Neuronal stem cell (in vitro differentiated cells): ENCODE measurements at regions not wholly inside any gene's neighbourhood (a gene's known extent, or its start where the extent isn't known, plus 50 kb on each side); places are given as distances from the start of the nearest gene placed in this dataset.

Experiments used
- DNase-seq: peaks from one replicate; pipeline ENCODE4 v3.0.0-alpha.2; 2013; ENCODE audit warnings: low spot score
- H2AFZ ChIP-seq: one replicate; pipeline ENCODE4 v1.6.1; 2013; ENCODE audit warnings: mild to moderate bottlenecking, low read length, inconsistent platforms
- H2AK5ac ChIP-seq: 2 replicates; pipeline ENCODE4 v1.6.1; 2013; ENCODE audit warnings: low read depth, mild to moderate bottlenecking, inconsistent platforms, low read length, moderate library complexity, mixed read lengths
- H2BK120ac ChIP-seq: 2 replicates; pipeline ENCODE4 v1.6.1; 2013; ENCODE audit warnings: low read depth, mild to moderate bottlenecking, inconsistent platforms, low read length, moderate library complexity, mixed read lengths
- H2BK12ac ChIP-seq: one replicate; pipeline ENCODE4 v1.6.1; 2013; ENCODE audit warnings: low read length, inconsistent platforms
- H2BK15ac ChIP-seq: 2 replicates; pipeline ENCODE4 v1.6.1; 2013; ENCODE audit warnings: mild to moderate bottlenecking, low read length, inconsistent platforms, mixed read lengths
- H2BK5ac ChIP-seq: one replicate; pipeline ENCODE4 v1.6.1; 2013; ENCODE audit warnings: inconsistent platforms, mild to moderate bottlenecking, low read length, moderate library complexity
- H3K14ac ChIP-seq: one replicate; pipeline ENCODE4 v1.6.1; 2013; ENCODE audit warnings: low read length, inconsistent platforms
- H3K18ac ChIP-seq: 2 replicates; pipeline ENCODE4 v1.6.1; 2013; ENCODE audit warnings: low read length, inconsistent platforms
- H3K23ac ChIP-seq: 2 replicates; pipeline ENCODE4 v1.6.1; 2013; ENCODE audit warnings: low read depth, mild to moderate bottlenecking, mixed read lengths, low read length, inconsistent platforms; ENCODE audit not compliant: poor library complexity
- H3K27ac ChIP-seq: replicated peaks from 3 replicates; pipeline ENCODE4 v1.5.1; 2013; ENCODE audit warnings: low read length, inconsistent platforms
- H3K27me3 ChIP-seq, 3 experiments: 2 replicates each; pipeline ENCODE4 v1.6.1; 2013; ENCODE audit warnings: low read length in 3 of 3, mild to moderate bottlenecking in 2 of 3, inconsistent platforms in 1 of 3, low read depth in 1 of 3, mixed read lengths in 1 of 3, moderate library complexity in 1 of 3; ENCODE audit not compliant: control insufficient read depth in 3 of 3, insufficient read depth in 3 of 3
- H3K36me3 ChIP-seq, 2 donors: replicated peaks in 1 of 2; 2 replicates each; pipeline ENCODE4 v1.6.1; 2013; ENCODE audit warnings: low read length in 2 of 2; ENCODE audit not compliant: control insufficient read depth in 2 of 2, insufficient read depth in 2 of 2
- H3K4ac ChIP-seq: 2 replicates; pipeline ENCODE4 v1.6.1; 2013; ENCODE audit warnings: inconsistent platforms, mild to moderate bottlenecking, low read length, moderate library complexity
- H3K4me1 ChIP-seq, 2 donors: 1 replicate in 1 of 2; 2 replicates in 1 of 2; pipeline ENCODE4 v1.6.1; 2013; ENCODE audit warnings: low read length in 2 of 2, low read depth in 1 of 2; ENCODE audit not compliant: control insufficient read depth in 2 of 2, insufficient read depth in 1 of 2
- H3K4me2 ChIP-seq: one replicate; pipeline ENCODE4 v1.6.1; 2013; ENCODE audit warnings: mild to moderate bottlenecking, low read length, inconsistent platforms; ENCODE audit not compliant: insufficient read depth, poor library complexity, severe bottlenecking
- H3K4me3 ChIP-seq, 2 donors: 2 replicates each; pipeline ENCODE4 v1.5.1; 2013; ENCODE audit warnings: low read length in 2 of 2, mild to moderate bottlenecking in 2 of 2, inconsistent platforms in 1 of 2, moderate library complexity in 1 of 2
- H3K79me1 ChIP-seq: one replicate; pipeline ENCODE4 v1.6.1; 2013; ENCODE audit warnings: low read depth, mild to moderate bottlenecking, inconsistent platforms, low read length, moderate library complexity
- H3K9ac ChIP-seq: one replicate; pipeline ENCODE4 v1.6.1; 2013; ENCODE audit warnings: mild to moderate bottlenecking, low read depth, low read length, inconsistent platforms; ENCODE audit not compliant: poor library complexity
- H3K9me3 ChIP-seq, 2 donors: replicated peaks in 1 of 2; 2 replicates each; pipeline versions ENCODE3 to v1.6.1; 2013; ENCODE audit warnings: low read length in 2 of 2, mild to moderate bottlenecking in 2 of 2, inconsistent platforms in 1 of 2, low read depth in 1 of 2, mixed read lengths in 1 of 2, moderate library complexity in 1 of 2; ENCODE audit not compliant: control insufficient read depth in 2 of 2, insufficient read depth in 1 of 2
- H4K8ac ChIP-seq: one replicate; pipeline ENCODE4 v1.6.1; 2013; ENCODE audit warnings: low read depth, mild to moderate bottlenecking, inconsistent platforms, low read length, moderate library complexity
- H4K91ac ChIP-seq: one replicate; pipeline ENCODE4 v1.6.1; 2013; ENCODE audit warnings: low read length, low read depth, mild to moderate bottlenecking, inconsistent platforms; ENCODE audit not compliant: poor library complexity
- WGBS, 2 donors: extraction: QIAGEN DNeasy Blood & Tissue Kit; methylation state at CpG; one replicate each; pipeline ENCODE4 v1.1.7; 2013; ENCODE audit warnings: missing lambda C conversion rate in 2 of 2, mixed read lengths in 1 of 2; ENCODE audit not compliant: insufficient read length in 2 of 2, insufficient replicate concordance in 1 of 2; ENCODE audit errors: extremely low coverage in 2 of 2; 5-methylcytosine and 5-hydroxymethylcytosine counted together

DNA sequence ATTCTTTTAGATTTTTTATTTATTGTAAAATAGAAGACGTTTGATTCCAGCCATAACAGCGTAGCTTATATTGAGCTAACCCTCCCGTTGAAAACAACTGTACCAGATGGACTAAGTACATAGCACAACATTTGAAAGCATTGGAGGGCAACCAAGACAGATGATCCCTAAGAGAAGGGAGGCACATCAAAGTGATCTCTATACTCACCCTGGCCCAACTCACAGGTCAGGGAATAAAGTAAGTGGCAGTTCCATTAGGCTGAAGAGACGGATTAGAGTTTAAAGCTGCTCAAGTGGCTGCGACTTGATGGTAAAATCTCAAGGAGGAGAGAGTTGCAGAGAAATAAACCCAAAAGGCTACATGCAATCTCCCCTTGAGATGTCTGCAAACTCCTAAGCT, 65.1 kb upstream of the ITM2B start:
- no peaks in the 10 kb centered on the region for H3K9me3 ChIP-seq
- H2BK12ac ChIP-seq = no peak overlapping the region
- no peak overlapping the region for H2BK5ac ChIP-seq
- no peak overlapping the region for H3K14ac ChIP-seq
- H2AFZ ChIP-seq = no peak overlapping the region
- DNase-seq = no peak
- no peak overlapping the region for H3K4me2 ChIP-seq
- H3K4ac ChIP-seq = no peak overlapping the region
- H3K9ac ChIP-seq = no peak overlapping the region
- no peaks in the 10 kb centered on the region for H3K4me1 ChIP-seq
- H3K18ac ChIP-seq = no peak overlapping the region
- no peak overlapping the region for H2BK15ac ChIP-seq
- H2AK5ac ChIP-seq = no peak overlapping the region
- no peak overlapping the region for H3K4me3 ChIP-seq
- H3K27ac ChIP-seq = no peak overlapping the region
- no peaks in the 10 kb centered on the region for H3K27me3 ChIP-seq
- no peak overlapping the region for H4K8ac ChIP-seq
- WGBS, 2 donors = no CpG with 5 or more reads among the region's 5 CpGs
- H2BK120ac ChIP-seq = no peak overlapping the region
- H3K36me3 ChIP-seq = no peaks in the 10 kb centered on the region
- H3K79me1 ChIP-seq = no peaks in the 10 kb centered on the region
- H3K23ac ChIP-seq = no peak overlapping the region
- no peak overlapping the region for H4K91ac ChIP-seq

DNA sequence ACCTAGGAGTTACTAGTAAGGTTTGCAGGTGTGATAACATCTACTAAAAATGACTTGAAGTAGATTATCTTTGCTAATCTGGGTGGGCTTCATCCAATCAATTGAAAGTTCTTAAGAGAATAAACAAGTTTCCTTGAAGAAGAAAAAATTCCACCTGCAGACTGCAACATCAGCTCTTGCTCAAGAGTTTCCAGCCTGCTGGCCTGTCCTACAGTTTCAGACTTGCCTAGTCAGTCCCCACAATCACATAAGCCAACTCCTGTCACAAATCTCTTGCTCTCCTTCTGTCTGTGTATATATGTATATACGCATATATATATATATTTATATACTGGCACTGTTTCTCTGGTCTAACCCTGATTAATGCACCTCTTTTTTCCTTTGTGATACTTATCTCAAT, 67.3 kb upstream of the ITM2B start:
- Histone ChIP-seq H3K79me1 (no peaks in the 10 kb centered on the region), H3K4me3 (no peak overlapping the region), H3K14ac (no peak overlapping the region), H2BK15ac (no peak overlapping the region), H3K23ac (no peak overlapping the region), H2BK5ac (no peak overlapping the region), H2BK12ac (no peak overlapping the region), H3K36me3 (no peaks in the 10 kb centered on the region), H3K18ac (no peak overlapping the region), H3K27ac (no peak overlapping the region), H3K4me2 (no peak overlapping the region), H3K4ac (no peak overlapping the region), H3K9ac (no peak overlapping the region), H3K4me1 (peaks cover 0 to 1% of the 10 kb centered on the region in 2 donors), H2BK120ac (no peak overlapping the region), H2AFZ (no peak overlapping the region), H3K9me3 (no peaks in the 10 kb centered on the region), H4K91ac (no peak overlapping the region), H3K27me3 (peaks cover 0 to 4% (median 0%) of the 10 kb centered on the region in 3 experiments), H4K8ac (no peak overlapping the region), H2AK5ac (no peak overlapping the region)
- no CpG with 5 or more reads among the region's 1 CpG for WGBS, 2 donors
- no peak for DNase-seq

DNA sequence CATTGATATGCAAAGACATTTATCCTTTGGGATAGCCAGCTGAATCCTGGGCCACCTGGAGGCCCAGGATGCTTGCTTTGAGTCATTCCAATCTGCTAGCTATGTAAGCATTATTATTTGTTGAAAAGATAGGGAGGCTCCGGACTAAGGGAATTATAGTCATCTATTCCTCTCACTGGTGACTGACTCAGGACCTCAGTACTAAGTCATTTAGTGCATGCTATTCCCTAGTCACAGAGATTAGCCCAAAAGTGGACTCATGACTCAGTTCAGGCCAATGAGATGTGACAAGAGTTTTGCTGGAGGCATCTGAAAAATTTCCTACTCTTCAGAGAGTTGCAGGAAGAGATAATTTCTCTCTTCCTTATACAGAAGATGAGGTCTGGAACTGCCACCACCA, 67.9 kb upstream of the ITM2B start:
- H3K9me3 ChIP-seq = no peaks in the 10 kb centered on the region
- H3K23ac ChIP-seq = no peak overlapping the region
- no peak overlapping the region for H2BK120ac ChIP-seq
- no peak overlapping the region for H2BK15ac ChIP-seq
- H3K36me3 ChIP-seq = no peaks in the 10 kb centered on the region
- no peak overlapping the region for H2AK5ac ChIP-seq
- no peak overlapping the region for H2BK12ac ChIP-seq
- H2BK5ac ChIP-seq = no peak overlapping the region
- H3K4me3 ChIP-seq = no peak overlapping the region
- no peaks in the 10 kb centered on the region for H3K79me1 ChIP-seq
- DNase-seq = no peak
- no peak overlapping the region for H3K27ac ChIP-seq
- H3K4me1 ChIP-seq = peaks cover 0 to 3% of the 10 kb centered on the region in 2 donors
- no peak overlapping the region for H3K9ac ChIP-seq
- H4K91ac ChIP-seq = no peak overlapping the region
- H3K14ac ChIP-seq = no peak overlapping the region
- H3K18ac ChIP-seq = no peak overlapping the region
- no peak overlapping the region for H3K4me2 ChIP-seq
- peaks cover 0 to 4% (median 0%) of the 10 kb centered on the region in 3 experiments for H3K27me3 ChIP-seq
- no CpG with 5 or more reads among the region's 1 CpG for WGBS, 2 donors
- H4K8ac ChIP-seq = no peak overlapping the region
- no peak overlapping the region for H3K4ac ChIP-seq
- H2AFZ ChIP-seq = no peak overlapping the region

DNA sequence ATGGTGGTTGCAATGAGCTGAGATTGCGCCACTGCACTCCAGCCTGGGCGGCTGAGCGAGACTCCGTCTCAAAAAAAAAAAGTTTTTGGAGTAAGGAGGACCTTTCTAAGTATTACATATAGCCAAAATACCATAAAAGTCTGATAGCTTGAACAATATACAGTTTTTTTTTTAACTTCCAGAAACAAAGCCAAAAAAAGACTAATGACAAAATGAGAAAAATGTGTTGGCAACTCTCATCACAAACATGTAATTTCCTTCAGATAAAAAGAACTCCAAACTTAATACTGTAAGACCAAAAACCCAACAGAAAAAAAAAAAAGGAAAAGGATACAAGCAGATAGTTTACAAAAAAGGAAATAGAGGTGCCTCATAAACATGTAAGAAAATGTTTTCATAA, 68.2 kb upstream of the MED4 start:
- Histone ChIP-seq H3K9me3 (no peaks in the 10 kb centered on the region), H3K14ac (no peak overlapping the region), H2BK5ac (no peak overlapping the region), H3K4ac (no peak overlapping the region), H3K9ac (no peak overlapping the region), H4K8ac (no peak overlapping the region), H3K18ac (no peak overlapping the region), H2BK15ac (no peak overlapping the region), H3K27me3 (peaks cover 0 to 4% (median 0%) of the 10 kb centered on the region in 3 experiments), H3K4me3 (no peak overlapping the region), H2BK12ac (no peak overlapping the region), H3K27ac (no peak overlapping the region), H2AFZ (no peak overlapping the region), H3K36me3 (no peaks in the 10 kb centered on the region), H3K23ac (no peak overlapping the region), H3K4me2 (no peak overlapping the region), H3K79me1 (no peaks in the 10 kb centered on the region), H2BK120ac (no peak overlapping the region), H3K4me1 (peaks cover 0 to 10% of the 10 kb centered on the region in 2 donors), H2AK5ac (no peak overlapping the region), H4K91ac (no peak overlapping the region)
- no peak for DNase-seq
- no CpG with 5 or more reads among the region's 4 CpGs for WGBS, 2 donors
